ENCODE measurements at regions not wholly inside any gene's neighbourhood (a gene's known extent, or its start where the extent isn't known, plus 50 kb on each side); places are given as distances from the start of the nearest gene placed in this dataset.

GRCh38 chr6:169978615-169979161, 227.3 kb downstream of the ERMARD start:
- Histone ChIP-seq H3K27me3 (replicated peaks in 1 of 4; ENCODE audit: control insufficient read depth in 3 of 4, extremely low read depth in 1 of 4, insufficient read depth in 3 of 4, low read length in 3 of 4) (no peaks in the 10 kb centered on the region), H2BK15ac (ENCODE audit: low read length) (no peak overlapping the region), H3K36me3 (ENCODE audit: control insufficient read depth in 2 of 4, insufficient read depth in 4 of 4, low read length in 3 of 4) (no peaks in the 10 kb centered on the region), H3K9ac (replicated peaks in 1 of 4; ENCODE audit: extremely low read depth in 1 of 4, low read depth in 3 of 4, low read length in 3 of 4) (no peak overlapping the region), H2BK12ac (ENCODE audit: low read depth, low read length) (no peak overlapping the region), H3K14ac (ENCODE audit: insufficient read length) (no peak overlapping the region), H3K56ac (replicated peaks; ENCODE audit: insufficient read length, low read depth, low read length) (no peak overlapping the region), H3K18ac (ENCODE audit: extremely low read depth, low read length) (no peak overlapping the region), H2BK20ac (ENCODE audit: low read length) (no peak overlapping the region), H4K20me1 (replicated peaks in 1 of 2; ENCODE audit: control insufficient read depth in 1 of 2, insufficient read depth in 2 of 2, low read length in 2 of 2) (no peaks in the 10 kb centered on the region), H3K27ac (ENCODE audit: low read depth, low read length) (no peak overlapping the region), H3K79me1 (ENCODE audit: low read depth, low read length) (no peaks in the 10 kb centered on the region), H3K4me3 (ENCODE audit: extremely low read depth in 1 of 4, insufficient read depth in 2 of 4, low read depth in 3 of 4, low read length in 4 of 4) (no peak overlapping the region), H3K79me2 (ENCODE audit: control insufficient read depth in 1 of 2, insufficient read depth in 2 of 2, low read length in 2 of 2) (no peaks in the 10 kb centered on the region), H3K4me1 (replicated peaks in 1 of 4; ENCODE audit: control insufficient read depth in 3 of 4, insufficient read depth in 4 of 4, low read length in 3 of 4) (no peaks in the 10 kb centered on the region; a peak in 1 of 7 replicates), H4K5ac (ENCODE audit: insufficient read length, low read depth, low read length) (no peak overlapping the region), H3K4me2 (ENCODE audit: insufficient read depth in 1 of 2, low read depth in 2 of 2, low read length in 2 of 2) (no peak overlapping the region), H2AFZ (ENCODE audit: low read length) (no peak overlapping the region), H4K91ac (replicated peaks; ENCODE audit: insufficient read length, low read length) (no peak overlapping the region), H3K9me3 (ENCODE audit: insufficient read depth in 2 of 2, low read depth in 1 of 2, low read length in 1 of 2) (no peaks in the 10 kb centered on the region), H2BK5ac (ENCODE audit: low read depth, low read length) (no peak overlapping the region), H4K8ac (ENCODE audit: extremely low read depth, insufficient read depth, low read length) (peak overlapping the region; percentile 20; the same call in 1 of the 2 replicates), H2AK5ac (ENCODE audit: low read depth, low read length) (no peak overlapping the region), H2BK120ac (replicated peaks; ENCODE audit: low read depth, low read length) (no peak overlapping the region), H3K23ac (ENCODE audit: insufficient read length) (no peak overlapping the region), H3K4ac (replicated peaks; ENCODE audit: insufficient read length, low read depth, low read length) (no peak overlapping the region), H3K23me2 (ENCODE audit: low read depth, low read length) (no peaks in the 10 kb centered on the region)
- no peak for FAIRE-seq
- WGBS, 2 experiments (ENCODE audit: extremely low coverage in 1 of 2, insufficient coverage in 1 of 2, insufficient read length in 1 of 2, insufficient replicate concordance in 2 of 2, low coverage in 1 of 2, low lambda C conversion rate in 2 of 2, missing lambda C conversion rate in 1 of 2): 90% methylated on average over 25 of the region's 26 CpGs; no CpG with 5 or more reads in 1 of the 2 experiments
- ChIA-PET CTCF (ENCODE audit: partially characterized antibody) (no interaction called here), POLR2A (ENCODE audit: partially characterized antibody) (no interaction called here)
- DNase-seq (ENCODE audit: low read depth in 1 of 2, low spot score in 2 of 2): no peak
- TF ChIP-seq TCF12 (IDR thresholded peaks at IDR 0.05; ENCODE audit: low read depth, low read length) (no peak), ASH2L (IDR thresholded peaks at IDR 0.05; ENCODE audit: low read length) (no peak), PHF8 (conservative IDR thresholded peaks at IDR 0.05; ENCODE audit: low read depth, low read length) (no peak), SP4 (IDR thresholded peaks at IDR 0.05; ENCODE audit: low read length) (no peak)

Measured in H1 (cell line).